ENCODE measurements at regions not wholly inside any gene's neighbourhood (a gene's known extent, or its start where the extent isn't known, plus 50 kb on each side); places are given as distances from the start of the nearest gene placed in this dataset.

GRCh38 chr10:14425034-14425433 lies 94.3 kb upstream of the FRMD4A start:
- TF ChIP-seq REST (IDR thresholded peaks at IDR 0.05): no peak
- no peak for TF ChIP-seq JUND (IDR thresholded peaks at IDR 0.05)
- TF ChIP-seq, protein P1, sequence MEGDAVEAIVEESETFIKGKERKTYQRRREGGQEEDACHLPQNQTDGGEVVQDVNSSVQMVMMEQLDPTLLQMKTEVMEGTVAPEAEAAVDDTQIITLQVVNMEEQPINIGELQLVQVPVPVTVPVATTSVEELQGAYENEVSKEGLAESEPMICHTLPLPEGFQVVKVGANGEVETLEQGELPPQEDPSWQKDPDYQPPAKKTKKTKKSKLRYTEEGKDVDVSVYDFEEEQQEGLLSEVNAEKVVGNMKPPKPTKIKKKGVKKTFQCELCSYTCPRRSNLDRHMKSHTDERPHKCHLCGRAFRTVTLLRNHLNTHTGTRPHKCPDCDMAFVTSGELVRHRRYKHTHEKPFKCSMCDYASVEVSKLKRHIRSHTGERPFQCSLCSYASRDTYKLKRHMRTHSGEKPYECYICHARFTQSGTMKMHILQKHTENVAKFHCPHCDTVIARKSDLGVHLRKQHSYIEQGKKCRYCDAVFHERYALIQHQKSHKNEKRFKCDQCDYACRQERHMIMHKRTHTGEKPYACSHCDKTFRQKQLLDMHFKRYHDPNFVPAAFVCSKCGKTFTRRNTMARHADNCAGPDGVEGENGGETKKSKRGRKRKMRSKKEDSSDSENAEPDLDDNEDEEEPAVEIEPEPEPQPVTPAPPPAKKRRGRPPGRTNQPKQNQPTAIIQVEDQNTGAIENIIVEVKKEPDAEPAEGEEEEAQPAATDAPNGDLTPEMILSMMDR (IDR thresholded peaks at IDR 0.05; ENCODE audit: low read depth, low read length, missing input control): no peak
- no peak for TF ChIP-seq TAF1 (conservative IDR thresholded peaks at IDR 0.05)
- TF ChIP-seq NR2F2 (IDR thresholded peaks at IDR 0.05): no peak
- TF ChIP-seq RAD21 (IDR thresholded peaks at IDR 0.05): no peak
- no peak for TF ChIP-seq GABPA (IDR thresholded peaks at IDR 0.05 in 1 of 2, conservative IDR thresholded peaks at IDR 0.05 in 1 of 2)
- TF ChIP-seq ZBTB33 (IDR thresholded peaks at IDR 0.05): no peak
- TF ChIP-seq, protein P2, sequence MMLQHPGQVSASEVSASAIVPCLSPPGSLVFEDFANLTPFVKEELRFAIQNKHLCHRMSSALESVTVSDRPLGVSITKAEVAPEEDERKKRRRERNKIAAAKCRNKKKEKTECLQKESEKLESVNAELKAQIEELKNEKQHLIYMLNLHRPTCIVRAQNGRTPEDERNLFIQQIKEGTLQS (IDR thresholded peaks at IDR 0.05): no peak
- TF ChIP-seq, protein P3, sequence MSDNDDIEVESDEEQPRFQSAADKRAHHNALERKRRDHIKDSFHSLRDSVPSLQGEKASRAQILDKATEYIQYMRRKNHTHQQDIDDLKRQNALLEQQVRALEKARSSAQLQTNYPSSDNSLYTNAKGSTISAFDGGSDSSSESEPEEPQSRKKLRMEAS (IDR thresholded peaks at IDR 0.05): no peak
